GM12878 (cell line): ENCODE measurements at regions not wholly inside any gene's neighbourhood (a gene's known extent, or its start where the extent isn't known, plus 50 kb on each side); places are given as distances from the start of the nearest gene placed in this dataset.

Experiments
- ATF2 ChIP-seq: IDR thresholded peaks from 2 replicates; pipeline ENCODE4 v1.6.1; 2012; ENCODE audit warnings: low read length, inconsistent platforms
- CTCF ChIP-seq, 3 experiments: IDR thresholded peaks in 2 of 3; conservative IDR thresholded peaks in 1 of 3; 2 replicates each; pipeline ENCODE4 v1.5.1; 2011; ENCODE audit warnings: low read depth in 3 of 3, low read length in 3 of 3, mild to moderate bottlenecking in 3 of 3, control low read depth in 2 of 3, moderate library complexity in 2 of 3, inconsistent platforms in 1 of 3, mixed read lengths in 1 of 3; ENCODE audit not compliant: control insufficient read depth in 2 of 3, insufficient read depth in 1 of 3; ENCODE audit errors: extremely low read depth in 1 of 3
- DPF2 ChIP-seq: fragments of 450-650 bp; IDR thresholded peaks from 2 replicates; pipeline ENCODE4 v1.6.1; 2017; ENCODE audit warnings: mild to moderate bottlenecking
- HCFC1 ChIP-seq: fragments of 150-350 bp; IDR thresholded peaks from 2 replicates; pipeline ENCODE4 v1.6.1; 2014; ENCODE audit warnings: low read length
- MYB ChIP-seq: fragments of 150-350 bp; IDR thresholded peaks from 2 replicates; pipeline ENCODE4 v1.6.1; 2014; ENCODE audit warnings: mild to moderate bottlenecking, low read depth, low read length, borderline replicate concordance
- POU2F2 ChIP-seq: IDR thresholded peaks from 3 replicates; pipeline ENCODE4 v1.6.1; 2011; ENCODE audit warnings: low read depth, mild to moderate bottlenecking, low read length, borderline replicate concordance
- RB1 ChIP-seq: fragments of 450-650 bp; formaldehyde crosslinking; IDR thresholded peaks from 2 replicates; pipeline ENCODE4 v1.6.1; 2017; ENCODE audit warnings: mild to moderate bottlenecking, borderline replicate concordance
- SMAD5 ChIP-seq: IDR thresholded peaks from 2 replicates; pipeline ENCODE4 v1.6.1; 2016; ENCODE audit warnings: antibody characterized with exemption, low read depth
- YY1 ChIP-seq: IDR thresholded peaks from 2 replicates; pipeline ENCODE4 v1.6.1; 2011; ENCODE audit warnings: low read depth, mild to moderate bottlenecking, low read length
- ZBTB4 ChIP-seq: fragments of 450-650 bp; formaldehyde crosslinking; IDR thresholded peaks from 2 replicates; pipeline ENCODE4 v1.4.0; 2022; ENCODE audit warnings: mild to moderate bottlenecking, moderate library complexity

- TF ChIP-seq ATF2 (0 out of 2 replicates have a peak, but pooled peaks have one; percentile 15), CTCF (IDR thresholded peaks at IDR 0.05 in 2 of 3, conservative IDR thresholded peaks at IDR 0.05 in 1 of 3; ENCODE audit: control insufficient read depth in 2 of 3, extremely low read depth in 1 of 3, insufficient read depth in 1 of 3, low read depth in 3 of 3, low read length in 3 of 3) (no peak), MYB (no peak), HCFC1 (no peak), DPF2 (no peak), YY1 (no peak), RB1 (no peak), ZBTB4 (CRISPR knock-in tag) (no peak), POU2F2 (no peak), SMAD5 (no peak)
Observed at GRCh38 chr2:64283641-64284361, 139.6 kb upstream of the PELI1 start (continued).
